ENCODE measurements at regions not wholly inside any gene's neighbourhood (a gene's known extent, or its start where the extent isn't known, plus 50 kb on each side); places are given as distances from the start of the nearest gene placed in this dataset.

DNA sequence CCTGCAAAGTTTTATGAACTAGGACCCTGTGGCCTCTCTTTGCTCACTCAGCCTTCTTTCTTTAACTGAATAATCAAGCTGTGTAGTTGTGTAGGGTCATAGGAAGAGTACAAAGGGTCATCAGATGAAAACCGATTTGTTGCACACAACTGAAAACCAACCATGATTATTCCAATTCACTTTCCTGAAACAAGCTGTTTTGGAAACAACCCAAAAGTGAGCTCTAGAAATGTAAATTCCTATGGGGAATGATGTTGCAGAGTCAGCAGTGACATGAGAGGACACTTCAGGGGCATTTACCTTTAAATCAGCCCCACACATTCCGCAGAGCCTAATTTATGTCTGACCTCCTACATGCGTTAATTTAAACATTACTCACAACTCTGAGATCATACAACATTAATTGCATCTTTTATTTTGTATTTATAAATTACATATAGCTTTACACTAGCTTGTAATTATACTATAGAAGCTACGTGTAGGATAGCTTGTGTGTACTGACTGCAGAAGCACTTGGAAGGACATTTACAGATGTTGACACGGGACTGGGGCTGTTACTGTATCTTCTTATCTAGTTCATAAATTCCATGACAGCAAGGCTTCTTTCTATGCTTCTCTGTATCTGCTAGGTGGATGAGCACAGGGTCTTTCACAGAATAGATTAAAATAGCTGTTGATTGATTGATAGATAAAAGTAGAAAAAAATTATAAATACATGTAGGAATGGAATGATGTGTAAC is 139.9 kb upstream of the AKR1E2 start:
- no peak overlapping the region for H3K4me2 ChIP-seq (ENCODE audit: insufficient read depth, insufficient read length, low read length)
- no peak overlapping the region for H3K27ac Mint-ChIP-seq

More for the DNA sequence above, 139.9 kb upstream of the AKR1E2 start:
- H4K8ac ChIP-seq (replicated peaks; ENCODE audit: insufficient read length, low read depth, low read length): no peak overlapping the region
- H3K23ac ChIP-seq (ENCODE audit: insufficient read length, low read depth, low read length): no peak overlapping the region
- H3K9me3 ChIP-seq (ENCODE audit: control insufficient read depth, low read depth, low read length): no peaks in the 10 kb centered on the region
- no peak overlapping the region for H3K9ac ChIP-seq (ENCODE audit: extremely low read depth, insufficient read length, low read length)
- no peak overlapping the region for H2BK12ac ChIP-seq (ENCODE audit: insufficient read length, low read depth, low read length)
- H2BK5ac ChIP-seq (ENCODE audit: insufficient read length, low read length): no peak overlapping the region
- no peak overlapping the region for H2BK120ac ChIP-seq (ENCODE audit: low read depth, low read length, poor library complexity, severe bottlenecking)
- H3K27ac ChIP-seq (ENCODE audit: insufficient read length, low read depth, low read length): no peak overlapping the region
- no peak overlapping the region for H2AFZ ChIP-seq (ENCODE audit: low read length)
- no peak overlapping the region for H4K91ac ChIP-seq (ENCODE audit: insufficient read length, low read depth, low read length)
- Mint-ChIP-seq H3K36me3 (ENCODE audit: insufficient read depth in 1 of 3, low read depth in 3 of 3) (no peaks in the 10 kb centered on the region), H3K4me1 (no peaks in the 10 kb centered on the region), H3K9me3 (no peaks in the 10 kb centered on the region), H3K27me3 (ENCODE audit: low read depth) (no peaks in the 10 kb centered on the region), H3K4me3 (no peak overlapping the region)
- no peaks in the 10 kb centered on the region for H3K4me1 ChIP-seq (ENCODE audit: insufficient read depth, low read length)
- TF ChIP-seq, protein P1, sequence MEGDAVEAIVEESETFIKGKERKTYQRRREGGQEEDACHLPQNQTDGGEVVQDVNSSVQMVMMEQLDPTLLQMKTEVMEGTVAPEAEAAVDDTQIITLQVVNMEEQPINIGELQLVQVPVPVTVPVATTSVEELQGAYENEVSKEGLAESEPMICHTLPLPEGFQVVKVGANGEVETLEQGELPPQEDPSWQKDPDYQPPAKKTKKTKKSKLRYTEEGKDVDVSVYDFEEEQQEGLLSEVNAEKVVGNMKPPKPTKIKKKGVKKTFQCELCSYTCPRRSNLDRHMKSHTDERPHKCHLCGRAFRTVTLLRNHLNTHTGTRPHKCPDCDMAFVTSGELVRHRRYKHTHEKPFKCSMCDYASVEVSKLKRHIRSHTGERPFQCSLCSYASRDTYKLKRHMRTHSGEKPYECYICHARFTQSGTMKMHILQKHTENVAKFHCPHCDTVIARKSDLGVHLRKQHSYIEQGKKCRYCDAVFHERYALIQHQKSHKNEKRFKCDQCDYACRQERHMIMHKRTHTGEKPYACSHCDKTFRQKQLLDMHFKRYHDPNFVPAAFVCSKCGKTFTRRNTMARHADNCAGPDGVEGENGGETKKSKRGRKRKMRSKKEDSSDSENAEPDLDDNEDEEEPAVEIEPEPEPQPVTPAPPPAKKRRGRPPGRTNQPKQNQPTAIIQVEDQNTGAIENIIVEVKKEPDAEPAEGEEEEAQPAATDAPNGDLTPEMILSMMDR (conservative IDR thresholded peaks at IDR 0.05): no peak
- no peaks in the 10 kb centered on the region for H3K79me1 ChIP-seq (ENCODE audit: insufficient read depth, low read depth, low read length, poor library complexity, severe bottlenecking)
- no peaks in the 10 kb centered on the region for H4K20me1 ChIP-seq (ENCODE audit: control insufficient read depth, insufficient read depth, insufficient read length)
- H2AK5ac ChIP-seq (ENCODE audit: insufficient read length, low read length): no peak overlapping the region
- H3K18ac ChIP-seq (ENCODE audit: insufficient read length, low read depth, low read length): no peak overlapping the region
- no CpG with 5 or more reads among the region's 5 CpGs for WGBS (ENCODE audit: extremely low coverage, insufficient read length, low lambda C conversion rate)
- no peak overlapping the region for H3K14ac ChIP-seq (ENCODE audit: insufficient read depth, low read length)
- H2BK15ac ChIP-seq (ENCODE audit: low read depth, low read length): no peak overlapping the region
- H3T11ph ChIP-seq (ENCODE audit: low read length): no peak overlapping the region
- no peak overlapping the region for H3K4ac ChIP-seq (ENCODE audit: low read depth, low read length)
- H3K56ac ChIP-seq (ENCODE audit: insufficient read length, low read depth, low read length): no peak overlapping the region
- no peak overlapping the region for H4K5ac ChIP-seq (ENCODE audit: insufficient read length, low read depth, low read length)
- no peak overlapping the region for H2BK20ac ChIP-seq (ENCODE audit: low read depth, low read length, poor library complexity, severe bottlenecking)
- no peak for DNase-seq
- no peaks in the 10 kb centered on the region for H3K79me2 ChIP-seq (ENCODE audit: insufficient read depth, low read length)
- no peaks in the 10 kb centered on the region for H3K23me2 ChIP-seq (ENCODE audit: insufficient read length, low read depth, low read length, poor library complexity, severe bottlenecking)
- no peaks in the 10 kb centered on the region for H3K27me3 ChIP-seq (ENCODE audit: insufficient read depth, low read length)
